ENCODE measurements at regions not wholly inside any gene's neighbourhood (a gene's known extent, or its start where the extent isn't known, plus 50 kb on each side); places are given as distances from the start of the nearest gene placed in this dataset.

DNA sequence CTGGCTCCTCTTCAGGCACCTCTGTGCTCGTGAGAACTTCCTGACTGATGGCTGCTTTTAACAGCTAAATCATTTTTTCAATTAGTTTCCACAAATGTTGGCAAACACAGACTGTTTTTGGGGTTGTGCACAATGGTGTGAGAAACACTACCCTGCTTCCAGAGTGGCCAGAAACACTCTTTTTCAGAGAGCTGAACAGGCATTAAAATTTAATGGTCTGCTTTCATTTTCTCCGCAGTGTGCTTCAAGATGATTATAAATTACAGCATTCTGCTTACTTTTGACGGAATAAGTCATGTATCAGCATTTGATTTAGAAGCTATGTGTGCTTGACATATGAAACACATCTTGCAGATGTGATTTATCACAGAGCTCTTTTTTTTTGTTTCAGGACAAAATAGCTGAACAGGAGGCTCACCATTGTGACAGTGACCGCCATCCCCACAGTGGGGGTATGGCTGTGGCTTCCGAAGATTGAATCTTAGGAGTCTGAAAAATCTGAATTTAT lies 454.5 kb upstream of the ZNF608 start:
- TF ChIP-seq EGR1 (IDR thresholded peaks at IDR 0.05; ENCODE audit: low read depth in 2 of 2) (no peak), RAD21 (IDR thresholded peaks at IDR 0.05) (no peak), YY1 (IDR thresholded peaks at IDR 0.05) (no peak)
- TF ChIP-seq, protein P1, sequence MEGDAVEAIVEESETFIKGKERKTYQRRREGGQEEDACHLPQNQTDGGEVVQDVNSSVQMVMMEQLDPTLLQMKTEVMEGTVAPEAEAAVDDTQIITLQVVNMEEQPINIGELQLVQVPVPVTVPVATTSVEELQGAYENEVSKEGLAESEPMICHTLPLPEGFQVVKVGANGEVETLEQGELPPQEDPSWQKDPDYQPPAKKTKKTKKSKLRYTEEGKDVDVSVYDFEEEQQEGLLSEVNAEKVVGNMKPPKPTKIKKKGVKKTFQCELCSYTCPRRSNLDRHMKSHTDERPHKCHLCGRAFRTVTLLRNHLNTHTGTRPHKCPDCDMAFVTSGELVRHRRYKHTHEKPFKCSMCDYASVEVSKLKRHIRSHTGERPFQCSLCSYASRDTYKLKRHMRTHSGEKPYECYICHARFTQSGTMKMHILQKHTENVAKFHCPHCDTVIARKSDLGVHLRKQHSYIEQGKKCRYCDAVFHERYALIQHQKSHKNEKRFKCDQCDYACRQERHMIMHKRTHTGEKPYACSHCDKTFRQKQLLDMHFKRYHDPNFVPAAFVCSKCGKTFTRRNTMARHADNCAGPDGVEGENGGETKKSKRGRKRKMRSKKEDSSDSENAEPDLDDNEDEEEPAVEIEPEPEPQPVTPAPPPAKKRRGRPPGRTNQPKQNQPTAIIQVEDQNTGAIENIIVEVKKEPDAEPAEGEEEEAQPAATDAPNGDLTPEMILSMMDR (IDR thresholded peaks at IDR 0.05; ENCODE audit: low read depth, low read length, missing input control) = no peak
- TF ChIP-seq, protein P2, sequence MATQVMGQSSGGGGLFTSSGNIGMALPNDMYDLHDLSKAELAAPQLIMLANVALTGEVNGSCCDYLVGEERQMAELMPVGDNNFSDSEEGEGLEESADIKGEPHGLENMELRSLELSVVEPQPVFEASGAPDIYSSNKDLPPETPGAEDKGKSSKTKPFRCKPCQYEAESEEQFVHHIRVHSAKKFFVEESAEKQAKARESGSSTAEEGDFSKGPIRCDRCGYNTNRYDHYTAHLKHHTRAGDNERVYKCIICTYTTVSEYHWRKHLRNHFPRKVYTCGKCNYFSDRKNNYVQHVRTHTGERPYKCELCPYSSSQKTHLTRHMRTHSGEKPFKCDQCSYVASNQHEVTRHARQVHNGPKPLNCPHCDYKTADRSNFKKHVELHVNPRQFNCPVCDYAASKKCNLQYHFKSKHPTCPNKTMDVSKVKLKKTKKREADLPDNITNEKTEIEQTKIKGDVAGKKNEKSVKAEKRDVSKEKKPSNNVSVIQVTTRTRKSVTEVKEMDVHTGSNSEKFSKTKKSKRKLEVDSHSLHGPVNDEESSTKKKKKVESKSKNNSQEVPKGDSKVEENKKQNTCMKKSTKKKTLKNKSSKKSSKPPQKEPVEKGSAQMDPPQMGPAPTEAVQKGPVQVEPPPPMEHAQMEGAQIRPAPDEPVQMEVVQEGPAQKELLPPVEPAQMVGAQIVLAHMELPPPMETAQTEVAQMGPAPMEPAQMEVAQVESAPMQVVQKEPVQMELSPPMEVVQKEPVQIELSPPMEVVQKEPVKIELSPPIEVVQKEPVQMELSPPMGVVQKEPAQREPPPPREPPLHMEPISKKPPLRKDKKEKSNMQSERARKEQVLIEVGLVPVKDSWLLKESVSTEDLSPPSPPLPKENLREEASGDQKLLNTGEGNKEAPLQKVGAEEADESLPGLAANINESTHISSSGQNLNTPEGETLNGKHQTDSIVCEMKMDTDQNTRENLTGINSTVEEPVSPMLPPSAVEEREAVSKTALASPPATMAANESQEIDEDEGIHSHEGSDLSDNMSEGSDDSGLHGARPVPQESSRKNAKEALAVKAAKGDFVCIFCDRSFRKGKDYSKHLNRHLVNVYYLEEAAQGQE (IDR thresholded peaks at IDR 0.05) = no peak

Measured in liver (tissue), 3 donors.